Natural killer cell (primary cell): ENCODE measurements at regions not wholly inside any gene's neighbourhood (a gene's known extent, or its start where the extent isn't known, plus 50 kb on each side); places are given as distances from the start of the nearest gene placed in this dataset.

Experiments
- ATAC-seq, 3 donors: fragments of 150-1000 bp in 2 of 3; fragments of 200-7000 bp in 1 of 3; cut with Tn5 transposase; 1 replicate in 1 of 3; 2 replicates in 2 of 3; pipeline ENCODE4 v1.10.0; 2021; ENCODE audit warnings: mild to moderate bottlenecking in 2 of 3, moderate library complexity in 2 of 3
- DNase-seq, 2 donors: peaks; one replicate each; pipeline versions ENCODE4 v3.0.0 to v3.0.0-alpha.2; 2013 to 2021; ENCODE audit warnings: mixed read lengths in 1 of 2
- H3K27ac ChIP-seq: one replicate; pipeline ENCODE4 v1.5.1; 2013; ENCODE audit warnings: mild to moderate bottlenecking, low read length
- H3K27me3 ChIP-seq: one replicate; pipeline ENCODE4 v1.6.1; 2013; ENCODE audit warnings: low read length; ENCODE audit not compliant: control insufficient read depth, insufficient read depth
- H3K36me3 ChIP-seq: one replicate; pipeline ENCODE4 v1.6.1; 2013; ENCODE audit warnings: low read length; ENCODE audit not compliant: control insufficient read depth, insufficient read depth
- H3K4me1 ChIP-seq: one replicate; pipeline ENCODE4 v1.6.1; 2013; ENCODE audit warnings: low read length; ENCODE audit not compliant: control insufficient read depth, insufficient read depth
- H3K4me3 ChIP-seq: one replicate; pipeline ENCODE4 v1.5.1; 2013; ENCODE audit warnings: low read length
- H3K9me3 ChIP-seq: one replicate; pipeline ENCODE4 v1.6.1; 2013; ENCODE audit warnings: low read length; ENCODE audit not compliant: control insufficient read depth, insufficient read depth
- H3K27ac Mint-ChIP-seq, 2 donors: one replicate each; pipeline ENCODE4 v1.8.0; 2022; ENCODE audit warnings: mild to moderate bottlenecking in 2 of 2, mixed read lengths in 2 of 2, moderate library complexity in 1 of 2
- H3K27me3 Mint-ChIP-seq, 2 donors: one replicate each; pipeline ENCODE4 v1.8.0; 2022; ENCODE audit warnings: low read depth in 2 of 2, mixed read lengths in 2 of 2
- H3K36me3 Mint-ChIP-seq: one replicate; pipeline ENCODE4 v1.8.0; 2022; ENCODE audit warnings: mixed read lengths
- H3K4me1 Mint-ChIP-seq, 2 donors: one replicate each; pipeline ENCODE4 v1.8.0; 2022; ENCODE audit warnings: mixed read lengths in 2 of 2
- H3K4me3 Mint-ChIP-seq: one replicate; pipeline ENCODE4 v1.8.0; 2022; ENCODE audit warnings: mild to moderate bottlenecking, moderate library complexity, mixed read lengths
- H3K9me3 Mint-ChIP-seq, 2 donors: one replicate each; pipeline ENCODE4 v1.8.0; 2022; ENCODE audit warnings: mixed read lengths in 2 of 2
- WGBS: methylation state at CpG from one replicate; pipeline ENCODE4 v1.1.7; 2013; ENCODE audit warnings: missing lambda C conversion rate; ENCODE audit not compliant: insufficient coverage; 5-methylcytosine and 5-hydroxymethylcytosine counted together
- intact Hi-C: fragments of 100-400 bp; cut with micrococcal nuclease; formaldehyde crosslinking; loops from one replicate; pipeline ENCODE4 v1.14.2; 2022
- TF ChIP-seq, protein P1 (sequence below): fragments of 200-600 bp; IDR thresholded peaks from one replicate; pipeline ENCODE4 v1.8.0; 2022; ENCODE audit warnings: antibody characterized with exemption

GRCh38 chr3:143187111-143187510 lies 67.5 kb downstream of the CHST2 start:
- H3K27ac Mint-ChIP-seq: no peak overlapping the region
- no peak for ATAC-seq
- Histone ChIP-seq H3K27me3 (no peaks in the 10 kb centered on the region), H3K4me1 (peaks cover 8% of the 10 kb centered on the region), H3K9me3 (no peaks in the 10 kb centered on the region), H3K27ac (no peak overlapping the region), H3K36me3 (no peaks in the 10 kb centered on the region), H3K4me3 (no peak overlapping the region)
- intact Hi-C loops: no loop called here
- no peak for DNase-seq
- TF ChIP-seq, protein P1, sequence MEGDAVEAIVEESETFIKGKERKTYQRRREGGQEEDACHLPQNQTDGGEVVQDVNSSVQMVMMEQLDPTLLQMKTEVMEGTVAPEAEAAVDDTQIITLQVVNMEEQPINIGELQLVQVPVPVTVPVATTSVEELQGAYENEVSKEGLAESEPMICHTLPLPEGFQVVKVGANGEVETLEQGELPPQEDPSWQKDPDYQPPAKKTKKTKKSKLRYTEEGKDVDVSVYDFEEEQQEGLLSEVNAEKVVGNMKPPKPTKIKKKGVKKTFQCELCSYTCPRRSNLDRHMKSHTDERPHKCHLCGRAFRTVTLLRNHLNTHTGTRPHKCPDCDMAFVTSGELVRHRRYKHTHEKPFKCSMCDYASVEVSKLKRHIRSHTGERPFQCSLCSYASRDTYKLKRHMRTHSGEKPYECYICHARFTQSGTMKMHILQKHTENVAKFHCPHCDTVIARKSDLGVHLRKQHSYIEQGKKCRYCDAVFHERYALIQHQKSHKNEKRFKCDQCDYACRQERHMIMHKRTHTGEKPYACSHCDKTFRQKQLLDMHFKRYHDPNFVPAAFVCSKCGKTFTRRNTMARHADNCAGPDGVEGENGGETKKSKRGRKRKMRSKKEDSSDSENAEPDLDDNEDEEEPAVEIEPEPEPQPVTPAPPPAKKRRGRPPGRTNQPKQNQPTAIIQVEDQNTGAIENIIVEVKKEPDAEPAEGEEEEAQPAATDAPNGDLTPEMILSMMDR: no peak
- peaks cover 7 to 8% of the 10 kb centered on the region in 2 donors for H3K4me1 Mint-ChIP-seq
- H3K4me3 Mint-ChIP-seq: no peak overlapping the region
- WGBS: 88% methylated on average over 1 of the region's 1 CpG
- no peaks in the 10 kb centered on the region for H3K36me3 Mint-ChIP-seq
- H3K9me3 Mint-ChIP-seq: no peaks in the 10 kb centered on the region
- no peaks in the 10 kb centered on the region for H3K27me3 Mint-ChIP-seq

DNA sequence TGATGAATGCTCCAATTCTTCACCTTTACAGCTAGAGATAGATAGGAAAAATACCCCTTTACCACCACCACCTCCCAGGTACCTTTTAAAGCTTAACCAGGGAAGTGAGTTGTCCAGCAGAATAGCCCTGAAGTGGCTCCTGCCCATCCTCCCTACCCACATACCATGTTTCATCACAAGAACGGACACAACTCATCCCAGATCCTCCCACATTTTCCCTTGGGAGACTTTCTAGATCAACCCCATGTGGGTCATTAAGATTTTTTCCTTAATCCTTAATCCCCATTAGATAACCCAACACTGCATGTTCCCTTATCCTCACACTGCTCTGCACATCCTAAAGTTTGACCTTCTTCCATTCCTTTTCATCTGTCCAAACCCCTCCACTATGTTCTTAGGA lies 69.3 kb downstream of the CHST2 start:
- Mint-ChIP-seq H3K27ac (no peak overlapping the region), H3K36me3 (no peaks in the 10 kb centered on the region), H3K9me3 (no peaks in the 10 kb centered on the region), H3K4me3 (no peak overlapping the region), H3K4me1 (peaks cover 0 to 7% of the 10 kb centered on the region in 2 donors), H3K27me3 (no peaks in the 10 kb centered on the region)
- H3K4me3 ChIP-seq: no peak overlapping the region
- WGBS: 97% methylated on average over 1 of the region's 1 CpG
- H3K4me1 ChIP-seq: peaks cover 2% of the 10 kb centered on the region
- no peaks in the 10 kb centered on the region for H3K9me3 ChIP-seq
- no peaks in the 10 kb centered on the region for H3K36me3 ChIP-seq
- H3K27ac ChIP-seq: no peak overlapping the region
- intact Hi-C loops: no loop called here
- TF ChIP-seq, protein P1: no peak
- ATAC-seq (no peak), DNase-seq (no peak)
- no peaks in the 10 kb centered on the region for H3K27me3 ChIP-seq

DNA sequence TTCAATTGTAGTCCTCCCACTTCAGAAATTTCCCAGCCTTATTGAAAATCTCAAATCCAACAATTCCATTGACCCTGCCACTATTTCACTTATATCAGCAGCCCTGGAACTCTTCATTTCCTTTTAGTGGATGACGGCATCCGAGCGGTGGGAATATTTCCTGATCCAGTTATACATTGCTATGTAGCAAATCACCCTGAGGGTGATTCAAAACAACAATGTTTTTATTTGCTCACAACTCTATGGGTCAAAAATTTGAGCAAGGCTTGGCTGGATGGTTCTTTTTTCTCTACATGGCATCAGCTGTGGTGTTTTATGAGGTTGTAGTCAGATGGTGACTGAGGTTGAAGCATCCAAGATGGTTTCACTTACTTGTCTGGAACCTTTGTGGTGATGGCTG lies 70.5 kb downstream of the CHST2 start:
- Histone ChIP-seq H3K27ac (no peak overlapping the region), H3K4me3 (no peak overlapping the region), H3K27me3 (no peaks in the 10 kb centered on the region), H3K9me3 (no peaks in the 10 kb centered on the region), H3K36me3 (no peaks in the 10 kb centered on the region), H3K4me1 (no peaks in the 10 kb centered on the region)
- H3K4me3 Mint-ChIP-seq: no peak overlapping the region
- H3K9me3 Mint-ChIP-seq: no peaks in the 10 kb centered on the region
- H3K36me3 Mint-ChIP-seq: no peaks in the 10 kb centered on the region
- H3K27ac Mint-ChIP-seq: no peak overlapping the region
- H3K4me1 Mint-ChIP-seq: peaks cover 0 to 7% of the 10 kb centered on the region in 2 donors
- WGBS: 100% methylated on average over 3 of the region's 3 CpGs
- H3K27me3 Mint-ChIP-seq: no peaks in the 10 kb centered on the region
- TF ChIP-seq, protein P1: no peak
- no peak for ATAC-seq
- DNase-seq: no peak
- intact Hi-C loops: no loop called here

- no peaks in the 10 kb centered on the region for H3K9me3 Mint-ChIP-seq
- Histone ChIP-seq H3K4me3 (no peak overlapping the region), H3K27ac (no peak overlapping the region), H3K9me3 (no peaks in the 10 kb centered on the region), H3K27me3 (no peaks in the 10 kb centered on the region), H3K4me1 (no peaks in the 10 kb centered on the region), H3K36me3 (no peaks in the 10 kb centered on the region)
- H3K4me1 Mint-ChIP-seq: peaks cover 7 to 8% of the 10 kb centered on the region in 2 donors
- peak overlapping the region in 1 of 2 donors; percentile 53 for H3K27ac Mint-ChIP-seq
- ATAC-seq: no peak
- H3K27me3 Mint-ChIP-seq: no peaks in the 10 kb centered on the region
- WGBS: 38% methylated on average over 1 of the region's 1 CpG
- peak in 1 of 2 donors; percentile 12 for DNase-seq
- H3K36me3 Mint-ChIP-seq: peaks cover 1% of the 10 kb centered on the region
- TF ChIP-seq, protein P1: no peak
- no peak overlapping the region for H3K4me3 Mint-ChIP-seq
- intact Hi-C loops: no loop called here
Observed at GRCh38 chr3:143192193-143192592, 72.6 kb downstream of the CHST2 start.
